Right ventricle myocardium superior (tissue), 1 donor: ENCODE measurements at regions not wholly inside any gene's neighbourhood (a gene's known extent, or its start where the extent isn't known, plus 50 kb on each side); places are given as distances from the start of the nearest gene placed in this dataset.

ENCODE experiments used
- ATAC-seq: fragments of 200-7000 bp; cut with Tn5 transposase; one replicate; pipeline ENCODE4 v1.9.1; 2020; ENCODE audit warnings: mild to moderate bottlenecking; ENCODE audit not compliant: poor library complexity
- DNase-seq: peaks from one replicate; pipeline ENCODE4 v3.0.0-alpha.2; 2020
- intact Hi-C: fragments of 100-400 bp; cut with DNase I; formaldehyde crosslinking; loops from one replicate; pipeline ENCODE4 v1.11.2; 2022
- donor health status: DM: no; HTN: yes; CAD: no; lungs with severe emphysema.

DNA sequence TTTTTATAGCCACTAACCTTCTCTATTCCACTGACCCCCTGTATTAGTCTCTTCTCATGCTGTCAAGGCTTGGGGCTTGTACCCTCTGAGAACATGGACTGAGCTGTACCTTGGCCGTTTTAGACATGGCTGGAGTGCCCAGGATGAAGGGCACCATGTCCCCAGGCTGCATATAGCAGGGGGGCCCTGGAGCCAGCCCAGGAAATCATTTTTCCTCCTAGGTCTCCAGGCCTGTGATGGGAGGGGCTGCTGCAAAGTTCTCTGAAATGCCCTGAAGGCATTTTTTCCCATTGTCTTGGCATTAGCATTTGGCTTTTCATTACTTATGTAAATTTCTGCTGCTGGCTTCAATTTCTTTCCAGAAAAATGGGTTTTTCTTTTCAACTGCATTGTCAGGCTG is 119.5 kb downstream of the NTMT2 start:
- intact Hi-C loops = no loop called here
- DNase-seq (no peak), ATAC-seq (no peak)

DNA sequence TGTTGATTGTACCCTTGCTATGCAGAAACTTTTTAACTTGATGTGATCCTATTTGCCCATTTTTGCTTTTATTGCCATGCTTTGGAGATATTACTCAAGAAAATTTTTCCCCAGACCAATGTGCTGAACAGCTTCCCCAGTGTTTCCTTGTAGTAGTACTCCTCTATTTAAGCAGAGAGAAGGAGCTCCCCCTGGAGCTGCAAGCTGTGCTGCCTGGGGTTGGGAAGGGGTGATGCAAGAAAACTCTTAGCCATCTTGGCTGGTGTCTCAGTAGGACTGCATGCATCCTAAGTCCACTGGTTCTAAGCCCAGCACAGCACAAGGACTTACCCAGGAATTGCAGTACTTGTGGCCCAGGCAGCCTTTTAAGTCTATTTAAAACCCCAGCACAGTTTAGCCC is 121.6 kb downstream of the NTMT2 start:
- ATAC-seq = no peak
- no peak for DNase-seq
- intact Hi-C loops = no loop called here

- no peak for DNase-seq
- intact Hi-C loops = no loop called here
- ATAC-seq = no peak
Observed at GRCh38 chr1:170271430-170272161, 125.8 kb downstream of the NTMT2 start.

DNA sequence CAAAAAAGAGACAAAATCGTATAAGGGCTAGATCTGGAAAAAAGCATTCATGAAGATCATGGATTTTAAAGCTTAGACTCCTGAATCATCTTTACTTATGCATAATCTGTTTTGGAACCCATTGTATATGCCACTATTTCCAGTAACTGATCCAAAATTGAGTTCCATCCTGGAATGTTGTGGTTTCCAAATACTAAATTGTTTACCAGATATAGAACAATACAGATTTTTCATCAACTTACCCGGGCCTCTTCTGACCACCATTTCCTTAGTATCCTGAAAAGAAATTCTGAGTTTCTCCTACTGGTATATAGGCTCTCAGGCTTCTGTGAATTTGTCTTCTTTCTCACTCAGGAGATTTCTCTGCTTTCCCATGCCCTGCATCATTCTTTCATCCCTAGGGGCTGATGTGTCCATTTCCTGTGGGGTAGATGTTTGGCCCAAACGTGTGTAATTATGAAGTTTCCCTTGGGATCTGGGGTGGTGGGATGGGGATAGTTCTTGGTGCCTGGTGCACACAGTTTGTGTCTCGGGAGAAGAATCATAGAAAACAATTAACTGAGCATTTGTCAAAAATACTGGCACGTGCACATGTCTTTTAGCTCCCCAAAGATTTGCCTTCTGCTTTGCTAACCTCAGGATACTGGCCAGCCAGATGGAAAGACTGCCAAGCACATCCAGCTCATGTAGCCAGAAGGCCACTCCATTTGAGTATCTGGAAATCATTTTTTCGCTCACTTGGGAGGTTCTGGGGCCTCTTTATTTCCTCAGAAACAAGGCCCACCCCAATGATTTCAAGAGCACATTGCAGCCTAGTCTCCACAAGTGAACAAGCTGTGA is 127.8 kb downstream of the NTMT2 start:
- ATAC-seq = peak; percentile 92
- intact Hi-C loops = no loop called here
- DNase-seq = peak; percentile 77

- intact Hi-C loops = no loop called here
- ATAC-seq (no peak), DNase-seq (no peak)
Observed at GRCh38 chr1:170274131-170274501, 128.4 kb downstream of the NTMT2 start.

DNA sequence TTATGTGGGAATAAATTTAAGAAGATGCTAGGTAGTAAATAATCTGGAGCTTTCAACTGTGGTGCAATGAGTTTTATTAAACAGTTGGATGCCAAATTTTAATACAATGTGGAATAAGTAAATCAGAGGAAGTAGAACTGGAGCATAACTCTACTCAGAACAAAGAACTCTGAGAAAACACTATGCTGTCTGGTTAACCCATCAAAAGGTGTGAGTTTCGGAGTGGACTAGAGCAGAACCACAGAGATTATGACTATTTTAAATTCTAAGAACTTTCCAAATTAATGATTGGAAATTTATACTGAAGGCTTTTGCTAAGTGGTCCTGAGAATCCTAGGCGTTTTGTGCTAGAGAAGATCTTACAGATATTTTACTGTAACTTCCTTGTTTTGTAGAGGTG is 132.2 kb downstream of the NTMT2 start:
- ATAC-seq (no peak), DNase-seq (no peak)

GRCh38 chr1:170284016-170284415 is 138.3 kb downstream of the NTMT2 start:
- intact Hi-C loops = no loop called here
- ATAC-seq = no peak

More for the DNA sequence above, 132.2 kb downstream of the NTMT2 start:
- intact Hi-C loops = no loop called here

DNA sequence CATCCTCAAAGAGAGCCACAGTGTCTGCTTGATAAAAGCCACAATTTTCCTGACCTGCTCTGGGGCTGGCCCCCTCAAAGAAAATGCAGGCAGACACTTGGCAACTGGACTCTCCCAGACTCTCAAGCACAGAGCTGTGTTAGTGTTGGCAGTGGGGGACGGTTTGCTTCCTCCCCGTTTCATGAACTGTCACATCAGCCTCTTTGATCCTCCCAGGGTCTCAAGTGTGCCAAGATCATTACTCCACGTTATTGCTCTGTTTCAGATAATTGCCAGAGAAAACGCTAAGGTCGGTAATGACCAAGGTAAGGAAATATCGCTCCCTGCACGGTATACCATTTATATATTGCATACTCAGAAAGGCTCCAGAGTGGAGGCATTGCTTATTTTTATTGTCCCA is 138.8 kb downstream of the NTMT2 start:
- DNase-seq = no peak
- peak; percentile 12 for ATAC-seq
- intact Hi-C loops = no loop called here

More at GRCh38 chr1:170284016-170284415, 138.3 kb downstream of the NTMT2 start:
- DNase-seq = no peak

DNA sequence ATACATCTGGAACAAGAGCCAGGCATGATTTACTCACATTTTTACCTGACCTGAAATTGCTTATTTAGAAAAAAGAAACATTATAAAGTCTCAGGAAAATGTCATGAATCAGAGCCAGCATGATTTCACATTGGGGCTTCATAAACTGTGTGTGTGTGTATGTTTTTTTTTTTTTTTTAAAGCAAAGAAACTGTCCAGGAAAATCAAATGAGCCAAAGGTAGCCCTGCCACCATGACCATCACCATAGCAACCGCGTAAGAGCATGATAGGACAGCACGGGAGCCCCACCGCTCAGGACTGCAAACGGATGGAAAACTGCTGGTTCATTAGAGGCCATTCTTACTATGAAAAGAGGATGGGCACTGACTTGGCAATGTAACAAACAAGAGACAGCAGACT is 139.2 kb downstream of the NTMT2 start:
- intact Hi-C loops = no loop called here
- no peak for ATAC-seq
- no peak for DNase-seq

DNA sequence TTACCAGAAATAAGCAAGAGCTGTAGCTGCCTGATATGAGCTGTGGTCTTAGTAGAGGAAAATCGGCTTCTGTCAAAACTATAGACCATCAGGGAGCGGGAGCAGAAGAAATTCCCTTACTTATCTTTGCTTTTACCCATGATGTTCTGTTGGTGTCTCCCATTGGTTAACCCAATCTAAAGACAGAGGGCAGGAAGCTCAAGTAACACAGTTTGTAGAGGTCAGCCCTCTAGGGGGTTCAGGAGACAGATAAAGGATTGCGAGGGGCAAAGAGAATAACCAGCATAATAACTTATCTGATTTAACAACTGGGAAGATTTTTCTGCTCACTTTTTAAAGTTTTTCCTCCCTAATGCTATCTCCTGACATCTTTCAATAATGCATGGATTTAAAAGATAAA is 142.4 kb downstream of the NTMT2 start:
- intact Hi-C loops = no loop called here
- DNase-seq (no peak), ATAC-seq (no peak)

- DNase-seq (no peak), ATAC-seq (no peak)
- intact Hi-C loops = no loop called here
Observed at GRCh38 chr1:170290276-170290675, 144.5 kb downstream of the NTMT2 start.

- ATAC-seq = no peak
- intact Hi-C loops = no loop called here
Observed at GRCh38 chr1:170290991-170291390, 145.2 kb downstream of the NTMT2 start.

GRCh38 chr1:170291516-170291915 is 145.8 kb downstream of the NTMT2 start:
- DNase-seq (no peak), ATAC-seq (no peak)
- intact Hi-C loops = no loop called here

More at GRCh38 chr1:170290991-170291390, 145.2 kb downstream of the NTMT2 start:
- DNase-seq = no peak

- DNase-seq = no peak
- intact Hi-C loops = no loop called here
- no peak for ATAC-seq
Observed at GRCh38 chr1:170296211-170296610, 150.5 kb downstream of the NTMT2 start.

DNA sequence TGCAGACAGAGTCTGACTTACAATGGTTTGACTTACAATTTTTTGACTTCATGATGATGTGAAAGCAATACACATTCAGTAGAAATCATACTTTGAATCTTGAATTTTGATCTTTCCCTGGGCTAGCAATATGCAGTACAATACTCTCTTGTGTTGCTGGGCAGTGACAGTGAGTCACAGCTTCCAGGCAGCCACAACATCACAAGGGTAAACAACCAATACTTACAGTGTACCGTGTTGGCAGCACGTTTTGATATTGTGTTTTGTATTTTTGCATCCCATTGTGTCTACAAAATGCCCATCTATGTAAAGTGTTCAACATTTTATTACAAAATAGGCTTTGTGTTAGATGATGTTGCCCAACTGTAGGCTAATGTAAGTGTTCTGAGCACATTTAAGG is 150.9 kb downstream of the NTMT2 start:
- intact Hi-C loops = no loop called here
- no peak for DNase-seq
- ATAC-seq = no peak

- intact Hi-C loops = no loop called here
- ATAC-seq = no peak
- DNase-seq = no peak
Observed at GRCh38 chr1:170301596-170301995, 155.8 kb downstream of the NTMT2 start.

DNA sequence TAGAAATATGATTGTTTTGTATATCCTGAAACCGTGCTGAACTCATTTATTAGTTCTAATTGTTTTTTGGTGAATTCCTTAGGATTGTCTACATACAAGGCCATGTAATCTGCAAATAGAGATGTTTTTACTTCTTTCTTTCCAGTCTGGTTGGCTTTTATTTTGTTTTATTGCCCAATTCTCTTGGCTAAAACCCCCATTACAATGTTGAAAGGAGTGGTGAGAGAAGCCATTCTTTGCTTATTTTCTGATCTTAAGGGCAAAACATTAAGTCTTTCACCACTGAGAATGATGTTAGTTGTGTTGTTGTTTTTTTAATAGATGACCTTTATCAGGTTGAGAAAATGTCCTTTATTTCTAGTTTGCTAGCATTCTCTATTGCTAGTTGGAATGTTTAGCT is 157.3 kb downstream of the NTMT2 start:
- DNase-seq (no peak), ATAC-seq (peak; percentile 38)
- intact Hi-C loops = no loop called here

- ATAC-seq (no peak), DNase-seq (no peak)
- intact Hi-C loops = no loop called here
Observed at GRCh38 chr1:170305777-170306512, 160.2 kb downstream of the NTMT2 start.

GRCh38 chr1:170306513-170306910 is 160.8 kb downstream of the NTMT2 start:
- no peak for DNase-seq
- no peak for ATAC-seq
- intact Hi-C loops = no loop called here

GRCh38 chr1:170306948-170307347 is 161.2 kb downstream of the NTMT2 start:
- DNase-seq (no peak), ATAC-seq (peak; percentile 47)
- intact Hi-C loops = no loop called here
